ENCODE measurements at regions not wholly inside any gene's neighbourhood (a gene's known extent, or its start where the extent isn't known, plus 50 kb on each side); places are given as distances from the start of the nearest gene placed in this dataset.

DNA sequence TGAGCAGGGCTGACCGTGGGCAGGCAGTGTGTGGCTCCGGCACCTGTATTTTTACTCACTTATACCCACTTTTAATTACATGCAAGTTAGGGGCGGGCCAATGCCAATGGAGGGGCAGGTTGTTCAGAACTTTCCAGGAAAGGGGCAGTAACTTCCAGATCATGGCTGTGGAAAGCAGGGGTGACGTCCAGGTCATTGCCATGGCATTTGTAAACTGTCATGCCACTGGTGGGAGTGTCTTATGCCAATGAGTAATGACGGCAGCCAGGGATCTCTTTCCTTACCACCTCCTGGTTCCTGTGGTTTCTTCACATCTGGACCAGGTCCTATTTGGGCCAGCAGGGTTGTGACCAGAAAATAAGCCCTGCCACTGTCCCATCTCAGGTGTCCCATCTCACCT is 258.7 kb downstream of the THBS2 start:
- no TSS peak for BruUV-seq (replicated peaks)
- CTCF ChIA-PET, result no interaction called here

More for the DNA sequence above, 258.7 kb downstream of the THBS2 start:
- H3K4ac ChIP-seq (ENCODE audit: low read depth, low read length), result no peak overlapping the region
- no peak overlapping the region for H2BK15ac ChIP-seq (ENCODE audit: low read depth, low read length)
- no peaks in the 10 kb centered on the region for H3K36me3 ChIP-seq (ENCODE audit: control insufficient read depth, insufficient read depth, low read length)
- H4K20me1 ChIP-seq (ENCODE audit: insufficient read depth, low read length), result no peaks in the 10 kb centered on the region
- ATAC-seq (ENCODE audit: low read depth) (no peak), DNase-seq (no peak)
- no peak for TF ChIP-seq MXI1 (IDR thresholded peaks at IDR 0.05; ENCODE audit: borderline replicate concordance, low read depth, low read length)
- TF ChIP-seq RFX5 (IDR thresholded peaks at IDR 0.05; ENCODE audit: low read depth, low read length), result no peak
- TF ChIP-seq, protein P1, sequence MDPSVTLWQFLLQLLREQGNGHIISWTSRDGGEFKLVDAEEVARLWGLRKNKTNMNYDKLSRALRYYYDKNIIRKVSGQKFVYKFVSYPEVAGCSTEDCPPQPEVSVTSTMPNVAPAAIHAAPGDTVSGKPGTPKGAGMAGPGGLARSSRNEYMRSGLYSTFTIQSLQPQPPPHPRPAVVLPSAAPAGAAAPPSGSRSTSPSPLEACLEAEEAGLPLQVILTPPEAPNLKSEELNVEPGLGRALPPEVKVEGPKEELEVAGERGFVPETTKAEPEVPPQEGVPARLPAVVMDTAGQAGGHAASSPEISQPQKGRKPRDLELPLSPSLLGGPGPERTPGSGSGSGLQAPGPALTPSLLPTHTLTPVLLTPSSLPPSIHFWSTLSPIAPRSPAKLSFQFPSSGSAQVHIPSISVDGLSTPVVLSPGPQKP (IDR thresholded peaks at IDR 0.05; ENCODE audit: borderline replicate concordance, low read depth, low read length), result no peak
- TF ChIP-seq CEBPB (IDR thresholded peaks at IDR 0.05; ENCODE audit: low read depth, low read length), result no peak
- no peak overlapping the region for H3K23ac ChIP-seq (ENCODE audit: low read depth, low read length)
- H3K4me2 ChIP-seq (ENCODE audit: low read depth, low read length), result no peak overlapping the region
- H2BK5ac ChIP-seq (ENCODE audit: low read depth, low read length, poor library complexity, severe bottlenecking), result no peak overlapping the region
- no peak overlapping the region for H2BK20ac ChIP-seq (ENCODE audit: low read depth, low read length)
- H3K9ac ChIP-seq (ENCODE audit: low read depth, low read length), result no peak overlapping the region
- in situ Hi-C loops (cut with MboI; ENCODE audit: low sequenced_read_pairs), result no loop called here
- intact Hi-C loops (cut with micrococcal nuclease), result no loop called here
- H3K27ac ChIP-seq (ENCODE audit: insufficient read depth, low read length), result no peak overlapping the region
- H4K8ac ChIP-seq (ENCODE audit: low read depth in 2 of 2, low read length in 2 of 2), result no peak overlapping the region
- H3K18ac ChIP-seq (ENCODE audit: low read depth, low read length), result no peak overlapping the region
- H2AK9ac ChIP-seq (replicated peaks; ENCODE audit: low read depth, low read length, poor library complexity), result no peak overlapping the region
- no peak overlapping the region for H3K14ac ChIP-seq (replicated peaks; ENCODE audit: low read depth, low read length)
- no peak overlapping the region for H4K5ac ChIP-seq (ENCODE audit: low read depth, low read length)
- H4K91ac ChIP-seq (ENCODE audit: insufficient read depth, low read depth, low read length), result no peak overlapping the region
- WGBS, 2 experiments (ENCODE audit: extremely low coverage in 2 of 2, insufficient read length in 1 of 2), result 100% methylated on average over 2 of the region's 5 CpGs; no CpG with 5 or more reads in 1 of the 2 experiments
- no peak overlapping the region for H2AFZ ChIP-seq (replicated peaks; ENCODE audit: low read length, poor library complexity)
- H3K27me3 ChIP-seq (ENCODE audit: control insufficient read depth, insufficient read depth, low read length), result no peaks in the 10 kb centered on the region
- POLR2A ChIA-PET (ENCODE audit: unreplicated experiment), result no interaction called here
- dilution Hi-C loops (cut with HindIII; ENCODE audit: low sequenced_read_pairs, unreplicated experiment), result no loop called here
- no peak overlapping the region for H3K4me3 ChIP-seq (ENCODE audit: insufficient read depth, low read depth, low read length)
- no peaks in the 10 kb centered on the region for H3K9me1 ChIP-seq (ENCODE audit: insufficient read depth, low read length)
- H2AK5ac ChIP-seq (ENCODE audit: low read depth, low read length), result no peak overlapping the region
- H3K56ac ChIP-seq (ENCODE audit: extremely low read depth, insufficient read depth, low read length), result no peak overlapping the region
- no peaks in the 10 kb centered on the region for H3K9me3 ChIP-seq (ENCODE audit: control insufficient read depth, insufficient read depth, low read length)
- H2BK120ac ChIP-seq (ENCODE audit: low read depth, low read length), result no peak overlapping the region
- no peaks in the 10 kb centered on the region for H3K4me1 ChIP-seq (ENCODE audit: control insufficient read depth, insufficient read depth, low read length)
- H3K79me1 ChIP-seq (ENCODE audit: low read depth in 1 of 2, low read length in 2 of 2), result no peaks in the 10 kb centered on the region
